ENCODE measurements at regions not wholly inside any gene's neighbourhood (a gene's known extent, or its start where the extent isn't known, plus 50 kb on each side); places are given as distances from the start of the nearest gene placed in this dataset.

GRCh38 chr5:72041654-72042053 lies 65.6 kb upstream of the MAP1B start:
- TF ChIP-seq TAF1 (IDR thresholded peaks at IDR 0.05; ENCODE audit: borderline replicate concordance, insufficient read depth, low read length): no peak
- no peak for TF ChIP-seq FOXP2 (optimal IDR thresholded peaks at IDR 0.05; ENCODE audit: borderline replicate concordance, extremely low read depth, extremely low read length, insufficient read depth)
- no peak for TF ChIP-seq REST (IDR thresholded peaks at IDR 0.05; ENCODE audit: insufficient read depth in 1 of 2, low read depth in 2 of 2, low read length in 2 of 2)
- no peak for TF ChIP-seq POLR2AphosphoS5 (IDR thresholded peaks at IDR 0.05; ENCODE audit: low read depth, low read length)

All from PFSK-1 (cell line).